PC-3 (cell line): ENCODE measurements at regions not wholly inside any gene's neighbourhood (a gene's known extent, or its start where the extent isn't known, plus 50 kb on each side); places are given as distances from the start of the nearest gene placed in this dataset.

Experiments
- CTCF ChIP-seq: fragments of 300-600 bp; sonication (generic); conservative IDR thresholded peaks from 2 replicates; pipeline ENCODE4 v1.5.1; 2017; ENCODE audit warnings: antibody characterized with exemption, low read depth, mild to moderate bottlenecking, low read length
- EZH2 ChIP-seq: fragments of 300-600 bp; sonication (generic); IDR thresholded peaks from one replicate; pipeline ENCODE4 v1.6.1; 2017; ENCODE audit warnings: antibody characterized with exemption, mild to moderate bottlenecking, low read length; ENCODE audit not compliant: unreplicated experiment
- EZH2phosphoT487 ChIP-seq: fragments of 300-600 bp; sonication (generic); IDR thresholded peaks from 2 replicates; pipeline ENCODE4 v1.6.1; 2018; ENCODE audit warnings: mild to moderate bottlenecking, antibody characterized with exemption, low read length, borderline replicate concordance

DNA sequence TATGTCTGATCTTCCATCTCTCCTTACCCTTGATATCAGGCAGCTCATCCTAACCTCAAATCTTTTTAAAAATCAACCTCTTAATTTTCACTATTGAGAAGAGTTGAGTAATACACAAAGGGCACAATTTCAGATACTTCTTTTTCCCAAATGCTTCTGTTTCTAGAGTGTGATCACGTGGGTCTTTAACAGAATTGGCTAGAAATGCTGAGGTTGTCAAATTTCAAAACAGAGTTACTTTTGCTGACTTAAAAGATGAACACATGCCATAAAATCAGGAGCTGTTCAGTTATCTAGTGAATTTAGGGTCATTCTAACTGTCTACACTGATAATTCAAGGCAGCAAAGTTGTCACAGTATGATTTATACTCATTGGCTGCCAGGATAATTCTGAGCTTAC lies 63.6 kb upstream of the NGF start:
- TF ChIP-seq EZH2phosphoT487: no peak
- no peak for TF ChIP-seq CTCF
- no peak for TF ChIP-seq EZH2
